HFFc6 (cell line): ENCODE measurements at regions not wholly inside any gene's neighbourhood (a gene's known extent, or its start where the extent isn't known, plus 50 kb on each side); places are given as distances from the start of the nearest gene placed in this dataset.
"Not testable (repeated sequence)": the region's sequence is repeated elsewhere in the genome, so short reads cannot be mapped to it uniquely, and the experiment has no call there.

Source experiments
- DNase-seq: peaks from one replicate; pipeline ENCODE4 v3.0.0-alpha.2; 2018
- H3K27ac Mint-ChIP-seq: 2 replicates; pipeline ENCODE4 v1.8.0; 2020; ENCODE audit warnings: mild to moderate bottlenecking, mixed read lengths
- H3K27me3 Mint-ChIP-seq: 2 replicates; pipeline ENCODE4 v1.8.0; 2021; ENCODE audit warnings: mild to moderate bottlenecking, moderate library complexity, mixed read lengths; ENCODE audit not compliant: insufficient read depth
- H3K36me3 Mint-ChIP-seq: 2 replicates; pipeline ENCODE4 v1.8.0; 2021; ENCODE audit warnings: low read depth, mixed read lengths
- H3K4me1 Mint-ChIP-seq: 2 replicates; pipeline ENCODE4 v1.8.0; 2020; ENCODE audit warnings: low read depth, mixed read lengths
- H3K4me3 Mint-ChIP-seq: 2 replicates; pipeline ENCODE4 v1.8.0; 2020; ENCODE audit warnings: mild to moderate bottlenecking, moderate library complexity, mixed read lengths
- H3K9me3 Mint-ChIP-seq: 2 replicates; pipeline ENCODE4 v1.8.0; 2020; ENCODE audit warnings: mild to moderate bottlenecking, mixed read lengths
- TF ChIP-seq, protein P1 (sequence below): fragments of 200-600 bp; sonication (generic); IDR thresholded peaks from 2 replicates; pipeline ENCODE4 v1.5.0; 2021; ENCODE audit warnings: antibody characterized with exemption, mild to moderate bottlenecking

DNA sequence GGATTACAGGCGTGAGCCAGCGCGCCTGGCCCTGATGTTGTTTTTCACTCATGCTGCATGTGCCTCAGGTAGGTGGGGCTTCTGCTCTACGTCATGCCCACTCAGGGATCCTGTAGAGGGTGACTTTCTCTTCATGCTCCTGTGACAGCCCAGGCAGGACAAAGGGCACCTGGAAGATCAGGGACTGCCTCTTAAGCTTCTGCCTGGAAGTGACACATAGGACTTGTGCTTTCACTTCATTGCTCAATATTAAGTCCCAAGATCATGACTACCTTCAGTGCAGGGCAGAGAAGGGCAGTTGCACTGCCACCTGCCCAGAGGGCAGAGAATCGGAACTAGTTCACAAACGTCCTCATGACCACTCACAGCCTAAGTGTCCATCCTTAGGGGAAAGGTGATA lies 249.5 kb upstream of the SULF2 start:
- no peak for DNase-seq
- no peaks in the 10 kb centered on the region for H3K4me1 Mint-ChIP-seq
- H3K27ac Mint-ChIP-seq: no peak overlapping the region
- H3K36me3 Mint-ChIP-seq: no peaks in the 10 kb centered on the region; the same call in 1 of the 2 replicates
- TF ChIP-seq, protein P1, sequence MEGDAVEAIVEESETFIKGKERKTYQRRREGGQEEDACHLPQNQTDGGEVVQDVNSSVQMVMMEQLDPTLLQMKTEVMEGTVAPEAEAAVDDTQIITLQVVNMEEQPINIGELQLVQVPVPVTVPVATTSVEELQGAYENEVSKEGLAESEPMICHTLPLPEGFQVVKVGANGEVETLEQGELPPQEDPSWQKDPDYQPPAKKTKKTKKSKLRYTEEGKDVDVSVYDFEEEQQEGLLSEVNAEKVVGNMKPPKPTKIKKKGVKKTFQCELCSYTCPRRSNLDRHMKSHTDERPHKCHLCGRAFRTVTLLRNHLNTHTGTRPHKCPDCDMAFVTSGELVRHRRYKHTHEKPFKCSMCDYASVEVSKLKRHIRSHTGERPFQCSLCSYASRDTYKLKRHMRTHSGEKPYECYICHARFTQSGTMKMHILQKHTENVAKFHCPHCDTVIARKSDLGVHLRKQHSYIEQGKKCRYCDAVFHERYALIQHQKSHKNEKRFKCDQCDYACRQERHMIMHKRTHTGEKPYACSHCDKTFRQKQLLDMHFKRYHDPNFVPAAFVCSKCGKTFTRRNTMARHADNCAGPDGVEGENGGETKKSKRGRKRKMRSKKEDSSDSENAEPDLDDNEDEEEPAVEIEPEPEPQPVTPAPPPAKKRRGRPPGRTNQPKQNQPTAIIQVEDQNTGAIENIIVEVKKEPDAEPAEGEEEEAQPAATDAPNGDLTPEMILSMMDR: no peak
- no peaks in the 10 kb centered on the region; the same call in none of the 2 replicates for H3K27me3 Mint-ChIP-seq
- peaks cover 45% of the 10 kb centered on the region for H3K9me3 Mint-ChIP-seq
- H3K4me3 Mint-ChIP-seq: no peak overlapping the region

GRCh38 chr20:48033005-48033404 lies 247.7 kb upstream of the SULF2 start:
- H3K27ac Mint-ChIP-seq, DNase-seq, H3K4me3 Mint-ChIP-seq, H3K36me3 Mint-ChIP-seq, H3K4me1 Mint-ChIP-seq, H3K27me3 Mint-ChIP-seq: not testable (repeated sequence)
- peaks cover 44% of the 10 kb centered on the region for H3K9me3 Mint-ChIP-seq

GRCh38 chr20:48031122-48031521 lies 245.8 kb upstream of the SULF2 start:
- TF ChIP-seq, protein P1: no peak

GRCh38 chr20:48026981-48027592 lies 241.8 kb upstream of the SULF2 start:
- DNase-seq: no peak
- TF ChIP-seq, protein P1: no peak
- Mint-ChIP-seq H3K36me3 (no peaks in the 10 kb centered on the region), H3K4me1 (no peaks in the 10 kb centered on the region), H3K4me3 (no peak overlapping the region), H3K9me3 (peaks cover 50% of the 10 kb centered on the region), H3K27ac (no peak overlapping the region), H3K27me3 (no peaks in the 10 kb centered on the region; the same call in none of the 2 replicates)

More at GRCh38 chr20:48031122-48031521, 245.8 kb upstream of the SULF2 start:
- Mint-ChIP-seq H3K4me1 (no peaks in the 10 kb centered on the region), H3K36me3 (no peaks in the 10 kb centered on the region; the same call in 1 of the 2 replicates), H3K27me3 (no peaks in the 10 kb centered on the region; the same call in none of the 2 replicates), H3K27ac (no peak overlapping the region), H3K9me3 (peaks cover 43% of the 10 kb centered on the region), H3K4me3 (no peak overlapping the region)
- DNase-seq: no peak

GRCh38 chr20:48025661-48026060 lies 240.4 kb upstream of the SULF2 start:
- Mint-ChIP-seq H3K4me1 (no peaks in the 10 kb centered on the region), H3K9me3 (peaks cover 47% of the 10 kb centered on the region), H3K36me3 (no peaks in the 10 kb centered on the region), H3K27me3 (no peaks in the 10 kb centered on the region; the same call in none of the 2 replicates), H3K4me3 (no peak overlapping the region), H3K27ac (no peak overlapping the region)
- DNase-seq: no peak
- TF ChIP-seq, protein P1: no peak

DNA sequence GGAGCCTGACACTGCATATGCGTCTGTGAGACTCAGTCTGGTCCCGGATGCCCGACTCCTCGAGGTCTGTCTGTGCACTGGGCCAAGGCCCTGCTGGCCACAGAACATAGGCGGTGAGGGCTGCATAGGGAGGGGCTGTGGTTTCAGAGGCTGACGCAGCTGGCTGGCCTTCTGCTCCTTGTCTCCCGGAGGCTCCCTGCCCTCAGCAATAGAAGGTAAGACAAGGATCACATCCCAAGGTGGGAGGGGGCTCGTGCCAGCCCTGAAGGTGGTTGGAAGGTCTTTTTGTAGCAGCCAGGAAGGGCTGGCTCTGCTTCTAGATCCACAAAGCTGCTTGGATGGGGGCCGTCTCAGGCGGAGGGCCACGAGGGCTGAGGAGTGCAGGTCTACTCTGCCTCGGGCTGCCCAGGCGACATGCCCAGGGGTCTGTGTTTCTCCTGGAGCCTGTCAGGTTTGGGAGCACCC lies 239.8 kb upstream of the SULF2 start:
- Mint-ChIP-seq H3K36me3 (peaks cover 4% of the 10 kb centered on the region; the same call in 1 of the 2 replicates), H3K27me3 (no peaks in the 10 kb centered on the region), H3K9me3 (peaks cover 52% of the 10 kb centered on the region), H3K4me3 (no peak overlapping the region), H3K27ac (no peak overlapping the region), H3K4me1 (no peaks in the 10 kb centered on the region)
- DNase-seq: no peak
- TF ChIP-seq, protein P1: no peak
